A549 (cell line): ENCODE measurements at regions not wholly inside any gene's neighbourhood (a gene's known extent, or its start where the extent isn't known, plus 50 kb on each side); places are given as distances from the start of the nearest gene placed in this dataset.

ENCODE experiments used
- CTCF ChIP-seq: fragments of >200 bp; sonication (Bioruptor Twin); formaldehyde crosslinking; IDR thresholded peaks from 3 replicates; pipeline ENCODE4 v1.5.1; 2016
- MAFK ChIP-seq: fragments of 450-650 bp; IDR thresholded peaks from 2 replicates; pipeline ENCODE4 v1.6.1; 2014; ENCODE audit not compliant: partially characterized antibody
- MAX ChIP-seq: IDR thresholded peaks from 2 replicates; pipeline ENCODE4 v1.6.1; 2012
- PHF8 ChIP-seq: fragments of 200-600 bp; sonication (generic); IDR thresholded peaks from 2 replicates; pipeline ENCODE4 v1.6.1; 2016; ENCODE audit warnings: low read depth, mild to moderate bottlenecking, antibody characterized with exemption, moderate library complexity, borderline replicate concordance
- POLR2A ChIP-seq: IDR thresholded peaks from 2 replicates; pipeline ENCODE4 v1.6.1; 2012; ENCODE audit warnings: mild to moderate bottlenecking, low read length
- RAD21 ChIP-seq, 2 experiments: fragments of >200 bp in 1 of 2; sonication (Bioruptor Twin) in 1 of 2; formaldehyde crosslinking in 1 of 2; IDR thresholded peaks in 1 of 2; conservative IDR thresholded peaks in 1 of 2; 2 replicates in 1 of 2; 3 replicates in 1 of 2; pipeline ENCODE4 v1.6.1; 2012 to 2018; ENCODE audit warnings: inconsistent platforms in 1 of 2
- RNF2 ChIP-seq: fragments of 200-600 bp; sonication (generic); IDR thresholded peaks from 2 replicates; pipeline ENCODE4 v1.6.1; 2016; ENCODE audit warnings: low read depth, mild to moderate bottlenecking, antibody characterized with exemption, moderate library complexity, borderline replicate concordance
- ZFP36 ChIP-seq: fragments of 450-650 bp; IDR thresholded peaks from 2 replicates; pipeline ENCODE4 v1.6.1; 2014; ENCODE audit warnings: borderline replicate concordance; ENCODE audit not compliant: partially characterized antibody

- TF ChIP-seq RNF2, result no peak
- TF ChIP-seq CTCF, result no peak
- TF ChIP-seq RAD21 (conservative IDR thresholded peaks at IDR 0.05 in 1 of 2, IDR thresholded peaks at IDR 0.05 in 1 of 2), result no peak
- no peak for TF ChIP-seq POLR2A
- TF ChIP-seq MAX, result no peak
- TF ChIP-seq MAFK, result no peak
- TF ChIP-seq ZFP36, result no peak
- TF ChIP-seq PHF8, result no peak
Measured at GRCh38 chr9:22595805-22596204, 149.2 kb downstream of the DMRTA1 start.
